PC-9 (cell line): ENCODE measurements at regions not wholly inside any gene's neighbourhood (a gene's known extent, or its start where the extent isn't known, plus 50 kb on each side); places are given as distances from the start of the nearest gene placed in this dataset.

ENCODE experiments used
- CTCF ChIP-seq: fragments of 200-600 bp; sonication (generic); conservative IDR thresholded peaks from 2 replicates; pipeline ENCODE4 v1.6.1; 2017; ENCODE audit warnings: mixed run types, antibody characterized with exemption, mild to moderate bottlenecking, moderate library complexity
- EZH2 ChIP-seq: fragments of 200-600 bp; sonication (generic); IDR thresholded peaks from 2 replicates; pipeline ENCODE4 v1.8.0; 2017; ENCODE audit warnings: antibody characterized with exemption, low read depth

- TF ChIP-seq CTCF (no peak), EZH2 (no peak)
These were observed 99.4 kb upstream of the OLFM3 start for GRCh38 chr1:102096162-102096561.
